ENCODE measurements at regions not wholly inside any gene's neighbourhood (a gene's known extent, or its start where the extent isn't known, plus 50 kb on each side); places are given as distances from the start of the nearest gene placed in this dataset.

DNA sequence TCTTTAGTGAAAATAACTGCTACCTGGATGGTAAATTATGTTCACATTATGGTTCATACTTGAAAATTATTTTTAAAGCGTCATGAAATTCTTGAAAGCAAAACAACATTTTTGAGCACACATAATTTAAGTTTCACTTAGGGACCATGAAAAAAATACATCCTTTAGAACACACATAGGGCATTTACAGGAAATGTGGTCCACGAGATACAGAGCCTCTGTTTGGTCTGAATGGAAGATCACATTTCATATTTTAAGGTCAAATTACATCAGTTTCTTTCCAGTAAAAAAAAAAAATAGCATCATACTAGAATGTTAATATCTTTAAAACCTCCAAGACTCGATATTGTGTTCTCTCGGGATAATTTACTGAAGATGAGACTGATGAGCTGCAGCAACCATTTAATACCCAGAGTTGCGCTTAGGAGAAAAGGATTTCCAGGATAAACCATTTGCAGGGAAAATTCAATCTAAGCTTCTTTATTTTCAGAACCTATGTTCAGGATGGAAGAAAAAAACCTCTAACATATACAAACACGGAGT is 720.7 kb downstream of the DIAPH3 start:
- ChIA-PET CTCF (interaction anchor here (1.0 to 3.0 kb wide), 5 partner anchors 9 to 235 kb away, joined by 3 to 9 read pairs (median 4); no protein-coding TSS in a partner anchor), POLR2A (interaction anchor here (0.7 kb wide), 1 partner anchor 92 kb away, joined by 6 read pairs; no protein-coding TSS in a partner anchor)
- no peak for DNase-seq
- Histone ChIP-seq H3K4me2 (no peak overlapping the region), H3K9ac (no peak overlapping the region), H3F3A (replicated peaks; ENCODE audit: insufficient read depth) (peaks cover 21% of the 10 kb centered on the region), H3K4me1 (ENCODE audit: control insufficient read depth in 1 of 2, insufficient read depth in 2 of 2, low read depth in 1 of 2, low read length in 1 of 2) (peaks cover 33 to 36% of the 10 kb centered on the region in 2 experiments; a peak in 3 of 4 replicates), H4K20me1 (ENCODE audit: insufficient read depth) (no peaks in the 10 kb centered on the region), H3K27me3 (ENCODE audit: insufficient read depth) (no peaks in the 10 kb centered on the region), H3K9me2 (no peaks in the 10 kb centered on the region), H2AFZ (ENCODE audit: low read depth) (peak overlapping the region; percentile 60), H3K36me3 (replicated peaks in 1 of 2; ENCODE audit: control insufficient read depth in 1 of 2, insufficient read depth in 2 of 2, low read length in 1 of 2) (no peaks in the 10 kb centered on the region), H3K4me3 (ENCODE audit: low read depth in 2 of 2, low read length in 1 of 2) (no peak overlapping the region), H3K9me3 (no peaks in the 10 kb centered on the region), H3K27ac (ENCODE audit: low read depth in 2 of 2, low read length in 1 of 2) (peak overlapping the region; percentile 25 to 100; a peak in 3 of 4 replicates), H3K79me2 (ENCODE audit: insufficient read depth) (no peaks in the 10 kb centered on the region)
- 37% methylated on average over 6 of the region's 6 CpGs for WGBS (ENCODE audit: low lambda C conversion rate)
- TF ChIP-seq, protein P1, sequence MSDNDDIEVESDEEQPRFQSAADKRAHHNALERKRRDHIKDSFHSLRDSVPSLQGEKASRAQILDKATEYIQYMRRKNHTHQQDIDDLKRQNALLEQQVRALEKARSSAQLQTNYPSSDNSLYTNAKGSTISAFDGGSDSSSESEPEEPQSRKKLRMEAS (IDR thresholded peaks at IDR 0.05; ENCODE audit: low read depth) = 0 out of 2 replicates have a peak, but pooled peaks have one; percentile 28
- TF ChIP-seq EP300 (IDR thresholded peaks at IDR 0.05; ENCODE audit: borderline replicate concordance in 1 of 2, low read depth in 1 of 2, low read length in 1 of 2) (0 out of 4 replicates have a peak, but pooled peaks of 1 of the 2 experiments have one; percentile 8), RXRA (IDR thresholded peaks at IDR 0.05; ENCODE audit: borderline replicate concordance, low read depth) (no peak)

DNA sequence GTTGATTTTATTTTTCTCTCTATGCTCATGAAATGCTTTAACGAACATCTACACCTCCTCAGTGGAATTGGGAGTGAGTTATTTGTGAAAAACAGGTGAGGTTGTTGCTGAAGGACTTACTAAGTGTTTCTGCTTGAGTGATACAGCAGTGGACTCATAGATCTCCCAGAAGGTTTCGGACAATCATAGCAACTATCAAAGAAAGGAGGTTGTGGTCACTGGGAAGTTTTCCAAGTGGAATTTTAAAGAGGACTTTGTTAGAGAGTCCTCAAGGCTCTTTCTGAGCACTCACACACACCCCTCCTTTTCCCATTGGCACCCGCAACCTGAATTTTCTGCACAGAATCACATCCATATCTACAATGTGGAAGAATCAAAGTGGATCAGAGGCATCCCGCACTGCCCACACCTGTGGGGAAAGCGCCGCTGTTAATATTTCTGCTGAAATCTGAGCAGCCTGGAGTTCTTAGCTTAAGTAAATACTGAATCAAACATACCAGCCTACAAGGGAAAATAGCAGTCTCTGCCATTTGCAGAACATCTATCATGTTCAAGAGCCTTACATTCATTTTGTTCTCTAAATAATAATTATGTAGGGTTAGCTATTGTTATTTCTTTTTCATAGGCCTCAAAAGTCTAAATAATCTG is 719.4 kb downstream of the DIAPH3 start:
- ChIA-PET POLR2A (no interaction called here), CTCF (interaction anchor here (1.5 to 2.0 kb wide), 2 partner anchors 53 to 80 kb away, joined by 4 to 5 read pairs; no protein-coding TSS in a partner anchor)
- H3F3A ChIP-seq (replicated peaks; ENCODE audit: insufficient read depth) = peaks cover 21% of the 10 kb centered on the region
- no peaks in the 10 kb centered on the region for H3K79me2 ChIP-seq (ENCODE audit: insufficient read depth)
- H4K20me1 ChIP-seq (ENCODE audit: insufficient read depth) = no peaks in the 10 kb centered on the region
- H3K9me3 ChIP-seq = no peaks in the 10 kb centered on the region
- peak overlapping the region in 1 of 2 experiments; percentile 100; a peak in 2 of 4 replicates for H3K27ac ChIP-seq (ENCODE audit: low read depth in 2 of 2, low read length in 1 of 2)
- H2AFZ ChIP-seq (ENCODE audit: low read depth) = no peak overlapping the region
- H3K27me3 ChIP-seq (ENCODE audit: insufficient read depth) = no peaks in the 10 kb centered on the region
- no peak overlapping the region for H3K4me2 ChIP-seq
- H3K4me1 ChIP-seq (ENCODE audit: control insufficient read depth in 1 of 2, insufficient read depth in 2 of 2, low read depth in 1 of 2, low read length in 1 of 2) = peaks cover 34 to 39% of the 10 kb centered on the region in 2 experiments; a peak in 3 of 4 replicates
- no peak overlapping the region for H3K9ac ChIP-seq
- DNase-seq = no peak
- no peaks in the 10 kb centered on the region for H3K36me3 ChIP-seq (replicated peaks in 1 of 2; ENCODE audit: control insufficient read depth in 1 of 2, insufficient read depth in 2 of 2, low read length in 1 of 2)
- no peak overlapping the region for H3K4me3 ChIP-seq (ENCODE audit: low read depth in 2 of 2, low read length in 1 of 2)
- H3K9me2 ChIP-seq = no peaks in the 10 kb centered on the region
- TF ChIP-seq FOXM1 (IDR thresholded peaks at IDR 0.05; ENCODE audit: low read depth) (no peak), RAD21 (IDR thresholded peaks at IDR 0.05; ENCODE audit: low read length) (no peak), ELF1 (IDR thresholded peaks at IDR 0.05) (no peak), FOSL2 (IDR thresholded peaks at IDR 0.05; ENCODE audit: borderline replicate concordance, low read depth) (no peak), NFIC (IDR thresholded peaks at IDR 0.05; ENCODE audit: borderline replicate concordance) (no peak), JUND (IDR thresholded peaks at IDR 0.05) (no peak), GABPA (IDR thresholded peaks at IDR 0.05; ENCODE audit: low read depth) (no peak), SIN3A (IDR thresholded peaks at IDR 0.05; ENCODE audit: borderline replicate concordance, low read depth, low read length) (no peak), CHD2 (IDR thresholded peaks at IDR 0.05; ENCODE audit: low read length, partially characterized antibody) (no peak), MXI1 (IDR thresholded peaks at IDR 0.05; ENCODE audit: low read depth, low read length) (no peak), FOXJ3 (CRISPR knock-in tag; IDR thresholded peaks at IDR 0.05) (no peak)
- TF ChIP-seq, protein P2, sequence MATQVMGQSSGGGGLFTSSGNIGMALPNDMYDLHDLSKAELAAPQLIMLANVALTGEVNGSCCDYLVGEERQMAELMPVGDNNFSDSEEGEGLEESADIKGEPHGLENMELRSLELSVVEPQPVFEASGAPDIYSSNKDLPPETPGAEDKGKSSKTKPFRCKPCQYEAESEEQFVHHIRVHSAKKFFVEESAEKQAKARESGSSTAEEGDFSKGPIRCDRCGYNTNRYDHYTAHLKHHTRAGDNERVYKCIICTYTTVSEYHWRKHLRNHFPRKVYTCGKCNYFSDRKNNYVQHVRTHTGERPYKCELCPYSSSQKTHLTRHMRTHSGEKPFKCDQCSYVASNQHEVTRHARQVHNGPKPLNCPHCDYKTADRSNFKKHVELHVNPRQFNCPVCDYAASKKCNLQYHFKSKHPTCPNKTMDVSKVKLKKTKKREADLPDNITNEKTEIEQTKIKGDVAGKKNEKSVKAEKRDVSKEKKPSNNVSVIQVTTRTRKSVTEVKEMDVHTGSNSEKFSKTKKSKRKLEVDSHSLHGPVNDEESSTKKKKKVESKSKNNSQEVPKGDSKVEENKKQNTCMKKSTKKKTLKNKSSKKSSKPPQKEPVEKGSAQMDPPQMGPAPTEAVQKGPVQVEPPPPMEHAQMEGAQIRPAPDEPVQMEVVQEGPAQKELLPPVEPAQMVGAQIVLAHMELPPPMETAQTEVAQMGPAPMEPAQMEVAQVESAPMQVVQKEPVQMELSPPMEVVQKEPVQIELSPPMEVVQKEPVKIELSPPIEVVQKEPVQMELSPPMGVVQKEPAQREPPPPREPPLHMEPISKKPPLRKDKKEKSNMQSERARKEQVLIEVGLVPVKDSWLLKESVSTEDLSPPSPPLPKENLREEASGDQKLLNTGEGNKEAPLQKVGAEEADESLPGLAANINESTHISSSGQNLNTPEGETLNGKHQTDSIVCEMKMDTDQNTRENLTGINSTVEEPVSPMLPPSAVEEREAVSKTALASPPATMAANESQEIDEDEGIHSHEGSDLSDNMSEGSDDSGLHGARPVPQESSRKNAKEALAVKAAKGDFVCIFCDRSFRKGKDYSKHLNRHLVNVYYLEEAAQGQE (IDR thresholded peaks at IDR 0.05; ENCODE audit: low read depth, low read length) = no peak
- TF ChIP-seq, protein P3, sequence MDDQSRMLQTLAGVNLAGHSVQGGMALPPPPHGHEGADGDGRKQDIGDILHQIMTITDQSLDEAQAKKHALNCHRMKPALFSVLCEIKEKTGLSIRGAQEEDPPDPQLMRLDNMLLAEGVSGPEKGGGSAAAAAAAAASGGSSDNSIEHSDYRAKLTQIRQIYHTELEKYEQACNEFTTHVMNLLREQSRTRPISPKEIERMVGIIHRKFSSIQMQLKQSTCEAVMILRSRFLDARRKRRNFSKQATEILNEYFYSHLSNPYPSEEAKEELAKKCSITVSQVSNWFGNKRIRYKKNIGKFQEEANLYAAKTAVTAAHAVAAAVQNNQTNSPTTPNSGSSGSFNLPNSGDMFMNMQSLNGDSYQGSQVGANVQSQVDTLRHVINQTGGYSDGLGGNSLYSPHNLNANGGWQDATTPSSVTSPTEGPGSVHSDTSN (IDR thresholded peaks at IDR 0.05) = no peak
- TF ChIP-seq, protein P4, sequence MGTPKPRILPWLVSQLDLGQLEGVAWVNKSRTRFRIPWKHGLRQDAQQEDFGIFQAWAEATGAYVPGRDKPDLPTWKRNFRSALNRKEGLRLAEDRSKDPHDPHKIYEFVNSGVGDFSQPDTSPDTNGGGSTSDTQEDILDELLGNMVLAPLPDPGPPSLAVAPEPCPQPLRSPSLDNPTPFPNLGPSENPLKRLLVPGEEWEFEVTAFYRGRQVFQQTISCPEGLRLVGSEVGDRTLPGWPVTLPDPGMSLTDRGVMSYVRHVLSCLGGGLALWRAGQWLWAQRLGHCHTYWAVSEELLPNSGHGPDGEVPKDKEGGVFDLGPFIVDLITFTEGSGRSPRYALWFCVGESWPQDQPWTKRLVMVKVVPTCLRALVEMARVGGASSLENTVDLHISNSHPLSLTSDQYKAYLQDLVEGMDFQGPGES (IDR thresholded peaks at IDR 0.05; ENCODE audit: low read depth, low read length) = no peak
- TF ChIP-seq, protein P5, sequence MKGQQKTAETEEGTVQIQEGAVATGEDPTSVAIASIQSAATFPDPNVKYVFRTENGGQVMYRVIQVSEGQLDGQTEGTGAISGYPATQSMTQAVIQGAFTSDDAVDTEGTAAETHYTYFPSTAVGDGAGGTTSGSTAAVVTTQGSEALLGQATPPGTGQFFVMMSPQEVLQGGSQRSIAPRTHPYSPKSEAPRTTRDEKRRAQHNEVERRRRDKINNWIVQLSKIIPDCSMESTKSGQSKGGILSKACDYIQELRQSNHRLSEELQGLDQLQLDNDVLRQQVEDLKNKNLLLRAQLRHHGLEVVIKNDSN (IDR thresholded peaks at IDR 0.05; ENCODE audit: borderline replicate concordance, low read depth) = no peak
- WGBS (ENCODE audit: low lambda C conversion rate) = 88% methylated on average over 6 of the region's 6 CpGs
